DND-41 (cell line): ENCODE measurements at regions not wholly inside any gene's neighbourhood (a gene's known extent, or its start where the extent isn't known, plus 50 kb on each side); places are given as distances from the start of the nearest gene placed in this dataset.

ENCODE experiments used
- ATAC-seq: fragments of 200-7000 bp; cut with Tn5 transposase; 3 replicates; pipeline ENCODE4 v1.9.1; 2021; ENCODE audit warnings: low read depth; ENCODE audit not compliant: insufficient read depth
- DNase-seq: peaks from one replicate; pipeline ENCODE4 v3.0.0-alpha.2; 2020
- H2AFZ ChIP-seq: 2 replicates; pipeline ENCODE4 v1.6.0; 2012; ENCODE audit warnings: low read depth, low read length
- H3K27ac ChIP-seq: 2 replicates; pipeline ENCODE4 v1.5.1; 2012; ENCODE audit warnings: low read length, inconsistent platforms
- H3K27me3 ChIP-seq: fragments of 200-600 bp; sonication (generic); 2 replicates; pipeline ENCODE4 v1.6.0; 2012; ENCODE audit warnings: low read length, mild to moderate bottlenecking, inconsistent platforms; ENCODE audit not compliant: insufficient read depth, poor library complexity
- H3K36me3 ChIP-seq: 2 replicates; pipeline ENCODE4 v1.5.1; 2012; ENCODE audit warnings: low read length, inconsistent platforms; ENCODE audit not compliant: insufficient read depth
- H3K4me1 ChIP-seq: 2 replicates; pipeline ENCODE4 v1.5.1; 2012; ENCODE audit warnings: mild to moderate bottlenecking, low read length; ENCODE audit not compliant: insufficient read depth
- H3K4me2 ChIP-seq: 2 replicates; pipeline ENCODE4 v1.6.0; 2012; ENCODE audit warnings: mild to moderate bottlenecking, moderate library complexity, low read length, inconsistent platforms; ENCODE audit not compliant: insufficient read depth
- H3K4me3 ChIP-seq, 2 experiments: fragments of 200-600 bp in 1 of 2; shearing (Covaris generic) in 1 of 2; 2 replicates each; pipeline ENCODE4 v1.5.1; 2012 to 2016; ENCODE audit warnings: inconsistent platforms in 2 of 2, low read length in 2 of 2, mild to moderate bottlenecking in 2 of 2, low read depth in 1 of 2, moderate library complexity in 1 of 2
- H3K79me2 ChIP-seq: 2 replicates; pipeline ENCODE4 v1.6.0; 2012; ENCODE audit warnings: low read length, inconsistent platforms; ENCODE audit not compliant: insufficient read depth
- H3K9ac ChIP-seq: 2 replicates; pipeline ENCODE4 v1.6.0; 2012; ENCODE audit warnings: low read depth, mild to moderate bottlenecking, inconsistent platforms, low read length, moderate library complexity
- H3K9me3 ChIP-seq: 2 replicates; pipeline ENCODE4 v1.5.1; 2012; ENCODE audit warnings: low read length, moderate library complexity, mild to moderate bottlenecking, inconsistent platforms; ENCODE audit not compliant: insufficient read depth, severe bottlenecking
- H4K20me1 ChIP-seq: 2 replicates; pipeline ENCODE4 v1.6.0; 2012; ENCODE audit warnings: low read length; ENCODE audit not compliant: insufficient read depth
- EZH2 ChIP-seq: IDR thresholded peaks from 3 replicates; pipeline ENCODE4 v1.6.1; 2012; ENCODE audit warnings: borderline replicate concordance, low read depth, mild to moderate bottlenecking, moderate library complexity, low read length, inconsistent platforms; ENCODE audit not compliant: severe bottlenecking
- TF ChIP-seq, protein P1 (sequence below): IDR thresholded peaks from 2 replicates; pipeline ENCODE4 v1.5.1; 2012; ENCODE audit warnings: borderline replicate concordance, low read length, moderate library complexity, mild to moderate bottlenecking; ENCODE audit not compliant: poor library complexity, severe bottlenecking; ENCODE audit errors: extremely low read depth

DNA sequence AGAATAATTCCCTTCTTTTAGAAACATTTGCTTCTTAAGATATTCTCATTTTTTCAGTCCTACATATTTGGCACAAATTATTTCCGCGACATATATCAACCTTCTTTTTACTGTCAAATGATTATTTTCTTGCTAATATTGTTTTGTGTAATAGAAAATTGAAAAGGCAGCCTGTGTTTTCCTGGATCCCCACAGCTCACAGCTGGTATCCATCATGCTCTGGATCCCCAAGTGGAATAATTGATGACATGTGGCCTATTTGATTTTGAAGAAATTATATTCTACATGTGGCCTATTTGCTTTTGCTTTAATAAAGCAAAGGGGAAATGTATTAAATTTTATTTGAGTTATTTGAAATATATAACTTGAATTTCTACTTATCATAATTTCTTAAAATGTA lies 199.4 kb upstream of the LUZP2 start:
- H3K4me3 ChIP-seq, result no peak overlapping the region
- no peaks in the 10 kb centered on the region for H4K20me1 ChIP-seq
- no peaks in the 10 kb centered on the region for H3K36me3 ChIP-seq
- TF ChIP-seq, protein P1, sequence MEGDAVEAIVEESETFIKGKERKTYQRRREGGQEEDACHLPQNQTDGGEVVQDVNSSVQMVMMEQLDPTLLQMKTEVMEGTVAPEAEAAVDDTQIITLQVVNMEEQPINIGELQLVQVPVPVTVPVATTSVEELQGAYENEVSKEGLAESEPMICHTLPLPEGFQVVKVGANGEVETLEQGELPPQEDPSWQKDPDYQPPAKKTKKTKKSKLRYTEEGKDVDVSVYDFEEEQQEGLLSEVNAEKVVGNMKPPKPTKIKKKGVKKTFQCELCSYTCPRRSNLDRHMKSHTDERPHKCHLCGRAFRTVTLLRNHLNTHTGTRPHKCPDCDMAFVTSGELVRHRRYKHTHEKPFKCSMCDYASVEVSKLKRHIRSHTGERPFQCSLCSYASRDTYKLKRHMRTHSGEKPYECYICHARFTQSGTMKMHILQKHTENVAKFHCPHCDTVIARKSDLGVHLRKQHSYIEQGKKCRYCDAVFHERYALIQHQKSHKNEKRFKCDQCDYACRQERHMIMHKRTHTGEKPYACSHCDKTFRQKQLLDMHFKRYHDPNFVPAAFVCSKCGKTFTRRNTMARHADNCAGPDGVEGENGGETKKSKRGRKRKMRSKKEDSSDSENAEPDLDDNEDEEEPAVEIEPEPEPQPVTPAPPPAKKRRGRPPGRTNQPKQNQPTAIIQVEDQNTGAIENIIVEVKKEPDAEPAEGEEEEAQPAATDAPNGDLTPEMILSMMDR, result no peak
- TF ChIP-seq EZH2, result no peak
- peaks cover 10% of the 10 kb centered on the region; the same call in 1 of the 2 replicates for H3K4me1 ChIP-seq
- H2AFZ ChIP-seq, result no peak overlapping the region
- H3K9me3 ChIP-seq, result peaks cover 3% of the 10 kb centered on the region
- H3K27me3 ChIP-seq, result no peaks in the 10 kb centered on the region
- ATAC-seq (no peak), DNase-seq (no peak)
- no peaks in the 10 kb centered on the region for H3K79me2 ChIP-seq
- H3K9ac ChIP-seq, result no peak overlapping the region
- H3K4me2 ChIP-seq, result no peak overlapping the region
- no peak overlapping the region for H3K27ac ChIP-seq

DNA sequence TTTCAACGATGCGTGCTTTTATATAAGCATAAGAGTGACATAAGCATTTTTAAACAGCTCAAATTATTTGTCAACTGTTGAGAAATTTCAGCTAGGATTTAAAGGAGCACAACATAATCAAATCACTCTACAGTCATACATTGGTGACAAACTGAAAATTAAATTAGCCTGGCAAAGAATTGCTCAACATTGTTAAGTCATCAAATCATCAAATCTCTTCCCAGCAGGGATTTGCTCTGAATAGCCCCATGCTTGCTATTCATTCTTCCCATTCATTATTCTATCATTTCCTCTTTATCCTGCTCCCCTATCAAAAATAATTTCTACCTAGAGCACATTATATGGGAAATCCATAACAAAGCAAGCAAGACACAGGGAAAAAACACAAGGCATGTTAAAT lies 198.7 kb upstream of the LUZP2 start:
- H4K20me1 ChIP-seq, result no peaks in the 10 kb centered on the region
- no peak overlapping the region for H3K9ac ChIP-seq
- TF ChIP-seq, protein P1, result no peak
- no peak overlapping the region for H3K27ac ChIP-seq
- H3K79me2 ChIP-seq, result no peaks in the 10 kb centered on the region
- H3K9me3 ChIP-seq, result peaks cover 4% of the 10 kb centered on the region
- H3K4me2 ChIP-seq, result no peak overlapping the region
- peaks cover 10% of the 10 kb centered on the region; the same call in 1 of the 2 replicates for H3K4me1 ChIP-seq
- ATAC-seq (no peak), DNase-seq (no peak)
- H3K36me3 ChIP-seq, result no peaks in the 10 kb centered on the region
- H3K4me3 ChIP-seq, result no peak overlapping the region
- H2AFZ ChIP-seq, result no peak overlapping the region
- no peaks in the 10 kb centered on the region for H3K27me3 ChIP-seq

DNA sequence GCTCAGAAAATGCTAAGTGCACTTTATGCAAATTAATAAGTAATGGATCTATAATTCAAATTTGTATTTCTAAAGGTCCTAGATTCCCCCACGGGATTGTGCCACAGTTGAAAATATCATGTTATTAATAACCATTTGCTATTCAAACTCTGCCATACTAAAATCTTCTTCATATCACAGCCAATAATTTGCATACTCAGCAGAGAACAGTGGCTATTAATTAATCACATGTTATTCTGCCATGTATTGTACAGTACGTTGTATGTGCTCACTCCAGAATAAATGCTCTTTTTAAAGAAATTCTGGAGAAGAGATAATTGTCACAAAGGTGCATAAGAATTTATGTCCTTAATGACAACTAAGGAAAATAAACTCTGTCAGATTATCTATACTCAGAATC lies 184.9 kb upstream of the LUZP2 start:
- Histone ChIP-seq H3K4me3 (no peak overlapping the region), H3K4me1 (peaks cover 11% of the 10 kb centered on the region), H3K9me3 (peaks cover 25% of the 10 kb centered on the region), H3K4me2 (no peak overlapping the region), H3K9ac (no peak overlapping the region), H3K79me2 (no peaks in the 10 kb centered on the region), H3K27me3 (no peaks in the 10 kb centered on the region), H3K27ac (no peak overlapping the region; the same call in 1 of the 2 replicates), H4K20me1 (no peaks in the 10 kb centered on the region), H2AFZ (0 out of 2 replicates have a peak overlapping the region, but pooled peaks have one; percentile 55), H3K36me3 (peaks cover 3% of the 10 kb centered on the region; the same call in 1 of the 2 replicates)
- no peak for DNase-seq
- TF ChIP-seq, protein P1, result no peak
- TF ChIP-seq EZH2, result no peak
- no peak for ATAC-seq
